ENCODE measurements at regions not wholly inside any gene's neighbourhood (a gene's known extent, or its start where the extent isn't known, plus 50 kb on each side); places are given as distances from the start of the nearest gene placed in this dataset.
"Not testable (repeated sequence)": the region's sequence is repeated elsewhere in the genome, so short reads cannot be mapped to it uniquely, and the experiment has no call there.

DNA sequence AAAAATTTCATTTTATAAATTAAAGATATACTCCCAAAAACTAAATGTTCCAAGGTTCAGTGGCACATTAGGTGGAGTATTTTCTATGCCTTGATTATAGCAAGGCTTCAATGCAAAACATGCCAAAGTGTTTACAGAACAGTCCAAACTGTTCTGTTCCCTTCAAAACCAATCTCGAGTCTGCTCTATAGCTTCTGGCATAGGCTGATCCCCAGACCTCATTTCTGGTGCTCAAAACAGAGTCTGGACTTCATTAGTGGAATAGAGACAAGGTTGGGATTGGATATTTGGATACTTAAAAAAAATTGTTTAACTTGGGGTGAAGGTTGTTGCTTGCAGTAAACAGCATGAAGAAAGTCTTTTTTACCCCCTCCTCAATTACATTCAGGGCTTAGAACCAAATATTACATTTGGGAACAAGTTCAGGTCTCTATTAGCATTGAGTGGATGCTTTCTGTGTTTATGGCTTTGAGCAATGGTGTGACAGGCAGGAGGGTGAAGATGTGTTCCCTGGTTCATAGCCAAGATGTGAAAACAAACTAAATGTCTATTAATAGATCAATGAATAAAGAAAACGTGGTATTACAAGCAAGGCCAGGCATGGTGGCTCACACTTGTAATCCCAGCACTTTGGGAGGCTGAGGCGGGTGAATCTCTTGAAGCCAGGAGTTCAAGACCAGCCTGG is 208.1 kb upstream of the RND3 start:
- no peak for DNase-seq

DNA sequence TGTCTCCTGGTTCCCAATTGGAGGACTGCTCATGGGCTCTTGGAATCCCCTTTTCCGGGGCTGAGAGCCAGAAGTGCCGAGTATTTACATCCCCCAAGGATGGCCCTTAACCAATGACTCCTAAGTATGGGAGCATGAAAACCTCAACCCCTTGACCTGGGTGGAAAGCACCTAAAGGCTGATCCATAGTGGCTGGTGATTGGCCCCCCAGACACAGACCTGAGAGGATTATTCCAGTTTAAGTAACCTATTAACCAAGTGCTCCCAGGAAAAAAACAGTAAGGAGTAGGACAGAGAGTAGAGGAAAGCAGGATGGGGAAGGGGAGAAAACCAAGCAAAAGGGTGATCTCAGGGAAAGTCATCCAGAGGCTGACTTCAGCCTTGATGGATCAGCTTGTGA is 206.1 kb upstream of the RND3 start:
- DNase-seq: no peak

DNA sequence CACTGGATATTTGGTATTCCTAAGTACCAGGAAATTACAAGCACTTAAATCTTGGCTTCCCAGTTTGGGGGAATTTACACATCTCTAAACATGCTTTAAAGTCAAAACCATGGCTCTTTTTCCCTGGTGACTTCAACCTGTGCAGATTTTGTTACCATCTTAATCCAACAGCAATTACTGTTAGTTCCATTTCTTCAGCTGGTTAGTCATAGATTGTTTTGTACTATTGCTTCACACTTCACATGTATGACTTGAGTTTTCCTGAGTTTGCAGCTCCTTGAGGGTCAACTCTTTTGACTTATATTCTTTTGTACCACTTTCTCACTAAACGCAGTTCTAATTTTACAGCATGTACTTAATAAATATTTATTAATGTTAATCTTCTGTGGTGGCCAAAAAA is 203.4 kb upstream of the RND3 start:
- DNase-seq: no peak

DNA sequence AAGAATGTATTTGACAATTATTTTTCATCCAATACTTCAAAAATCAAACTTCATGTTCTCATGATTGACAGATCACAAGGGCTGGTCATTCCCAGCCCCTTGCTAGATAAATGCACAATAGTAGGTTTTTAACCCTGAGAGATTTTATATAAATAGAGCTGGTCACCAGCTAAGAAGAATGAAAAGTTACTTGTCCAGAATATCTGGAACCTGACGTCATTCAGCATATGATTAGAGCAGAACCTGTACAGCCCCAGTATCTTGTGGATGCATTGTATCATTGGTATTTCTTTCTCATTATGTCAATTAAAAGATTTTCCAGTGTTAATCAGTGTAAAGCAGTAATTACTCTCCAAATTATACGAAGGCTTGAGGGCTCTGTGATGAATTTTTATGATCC is 202.8 kb upstream of the RND3 start:
- no peak for DNase-seq

DNA sequence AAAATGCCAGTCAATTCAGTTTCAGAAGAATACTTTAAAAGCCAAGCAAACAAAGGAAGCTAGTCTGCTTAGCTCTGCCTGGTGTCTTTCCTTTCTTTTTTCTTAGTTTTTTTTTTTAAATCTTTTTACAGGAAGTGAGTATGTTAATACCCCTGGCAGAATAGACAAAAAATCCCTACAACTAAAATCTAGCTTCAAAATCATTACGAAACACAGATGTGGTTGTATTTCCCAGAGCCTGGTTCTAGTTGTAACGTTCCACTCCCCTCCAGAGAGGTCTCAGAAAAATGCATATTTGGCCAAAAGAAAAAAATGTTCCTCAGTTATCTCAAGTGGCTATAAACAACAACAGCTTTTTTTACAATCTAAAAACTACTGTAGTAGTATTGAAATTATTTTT is 202.1 kb upstream of the RND3 start:
- no peak for DNase-seq

DNA sequence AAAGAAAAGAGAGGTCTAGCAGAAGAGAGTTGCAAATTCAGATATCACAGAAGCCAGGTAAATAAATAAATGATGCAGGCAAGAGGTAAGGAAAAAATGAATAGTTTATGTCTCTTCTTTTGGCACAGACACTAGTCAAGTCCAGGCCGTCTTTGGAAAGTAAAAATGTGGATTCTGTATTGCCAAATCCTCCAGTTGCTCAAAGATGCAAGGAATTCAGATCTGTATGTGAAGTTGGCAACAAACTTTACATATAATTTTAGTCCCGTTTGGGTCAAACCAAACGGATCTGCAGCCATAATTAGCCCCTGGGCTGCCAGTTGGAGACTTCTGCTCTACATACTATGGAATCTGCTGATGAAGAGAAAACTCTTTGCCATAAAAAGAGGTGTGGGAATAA is 200.5 kb upstream of the RND3 start:
- DNase-seq: no peak

DNA sequence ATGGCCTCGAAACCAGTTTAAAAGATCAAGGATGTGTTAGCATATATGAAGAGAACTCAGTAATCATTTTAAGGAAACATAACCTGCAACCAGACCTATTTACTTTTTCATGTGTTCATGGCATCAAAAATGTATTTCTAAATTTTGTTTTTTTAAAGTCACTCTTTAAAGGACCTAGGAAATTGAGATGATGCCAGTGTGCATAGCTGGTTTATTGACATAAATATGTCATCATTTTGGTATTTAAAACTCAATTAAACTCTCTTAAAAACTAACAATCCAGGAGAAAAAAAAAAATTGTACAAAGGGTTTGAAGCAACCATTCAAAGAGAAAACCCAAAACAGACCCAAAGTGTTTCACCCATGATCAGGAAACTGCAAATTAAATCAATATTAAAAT is 198.9 kb upstream of the RND3 start:
- no peak for DNase-seq

DNA sequence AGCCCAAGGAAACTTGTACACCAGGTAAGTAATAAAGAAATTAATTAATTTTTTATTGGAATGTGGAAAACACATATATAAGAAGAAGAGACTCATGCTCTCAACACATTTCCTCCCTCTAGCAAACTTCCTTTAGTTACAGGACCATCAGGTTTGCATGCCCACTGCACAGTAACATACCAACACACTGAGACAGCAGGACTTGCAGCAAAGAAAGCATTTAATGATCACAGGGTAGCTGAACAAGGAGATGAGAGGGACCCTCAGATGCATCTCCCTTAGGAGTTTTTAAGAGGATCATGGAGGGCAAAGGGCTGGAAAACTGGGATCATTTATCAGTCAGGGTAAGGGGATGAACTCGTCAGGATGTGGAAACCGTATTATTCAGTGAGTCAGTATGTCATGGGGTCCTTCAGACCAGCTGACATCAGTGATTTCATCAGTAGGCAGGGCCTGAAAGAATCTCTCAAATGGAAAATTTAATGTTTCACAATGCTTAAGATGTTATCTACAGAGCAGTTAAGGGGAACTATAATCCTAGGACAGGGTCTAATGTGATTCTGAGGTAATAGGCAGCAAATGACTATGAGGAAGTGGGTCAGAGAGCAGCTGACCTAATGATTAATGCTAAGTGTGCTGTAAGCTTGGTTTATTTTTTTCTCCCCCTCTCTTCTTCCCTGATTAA is 193.8 kb upstream of the RND3 start:
- DNase-seq: no peak

DNA sequence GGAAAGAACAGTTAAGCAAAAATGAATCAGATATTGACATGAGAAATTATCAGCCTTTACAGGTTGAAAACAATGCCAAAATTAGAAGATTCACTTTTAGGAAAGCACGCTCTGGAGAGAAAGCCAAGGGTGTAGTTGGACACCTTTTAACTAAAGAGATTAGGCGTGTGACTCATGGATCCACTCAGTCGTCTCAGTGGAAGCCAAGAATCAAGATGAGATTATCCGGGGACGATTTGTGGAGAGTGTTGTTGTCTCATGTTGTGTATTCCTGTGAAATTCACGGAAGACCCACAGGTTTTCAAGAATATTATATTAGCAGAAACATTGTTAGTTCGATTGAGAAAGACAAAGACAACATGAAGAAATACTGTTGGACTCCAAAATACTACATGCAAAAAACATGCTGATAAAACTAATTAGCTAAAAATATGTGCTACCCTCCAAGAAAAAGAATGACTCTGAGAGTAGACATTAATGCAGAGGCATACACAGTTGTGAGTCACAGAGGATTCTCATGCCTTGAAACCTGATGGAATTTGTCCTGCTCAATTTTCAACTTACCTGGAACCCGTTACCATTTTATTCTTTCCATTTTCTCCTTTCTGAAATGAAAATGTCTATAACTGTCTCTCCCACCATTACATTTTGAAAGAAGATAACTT is 192.1 kb upstream of the RND3 start:
- no peak for DNase-seq

DNA sequence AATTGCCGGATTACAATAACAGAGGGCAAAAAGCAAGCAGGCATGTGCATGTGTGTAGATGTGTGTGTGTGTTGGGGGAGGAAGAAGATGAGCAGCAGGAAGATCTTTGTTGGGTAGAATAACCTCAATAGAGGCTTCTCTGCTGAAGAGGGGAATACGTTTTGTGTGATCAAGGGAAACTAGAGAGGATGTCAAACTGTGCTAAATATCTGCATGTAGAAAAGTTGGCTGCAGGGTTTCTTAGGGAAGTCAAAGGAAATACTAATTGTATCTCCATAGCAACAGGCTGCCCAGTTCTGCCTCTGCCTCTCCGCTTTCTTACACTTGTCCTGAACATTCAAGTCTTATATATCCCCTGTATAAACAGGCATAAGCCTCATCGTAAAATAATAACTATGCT is 190.1 kb upstream of the RND3 start:
- DNase-seq: no peak

DNA sequence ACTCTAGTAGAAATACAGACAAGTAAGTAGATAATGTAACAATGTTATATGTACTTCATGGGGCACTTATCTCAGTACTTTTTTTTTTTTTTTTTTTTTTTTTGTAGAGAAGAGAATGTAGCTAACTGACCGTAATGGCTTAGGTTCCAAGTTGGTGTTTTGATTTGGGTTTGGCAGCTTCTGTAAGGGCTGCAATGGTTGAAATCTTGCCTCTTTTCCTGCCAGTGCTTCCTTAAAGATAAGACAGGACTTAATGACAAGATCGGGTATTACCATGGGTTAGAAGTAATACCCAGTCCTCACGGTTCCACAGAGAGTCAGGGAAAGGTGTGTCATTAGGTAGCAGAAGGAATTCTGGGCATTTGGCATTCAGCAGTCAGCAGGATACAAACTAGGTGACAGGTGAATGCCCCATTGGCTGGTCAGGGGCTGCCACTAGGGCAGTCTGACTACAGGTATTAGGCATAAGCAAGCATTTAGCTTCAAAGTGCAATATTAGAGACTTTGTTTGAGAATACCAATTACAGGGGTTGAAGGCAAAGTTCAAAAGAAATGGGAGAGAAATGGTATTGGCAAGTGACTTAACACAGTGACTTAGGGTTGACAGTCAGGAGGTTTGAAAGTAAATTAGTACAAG is 189.4 kb upstream of the RND3 start:
- no peak for DNase-seq

DNA sequence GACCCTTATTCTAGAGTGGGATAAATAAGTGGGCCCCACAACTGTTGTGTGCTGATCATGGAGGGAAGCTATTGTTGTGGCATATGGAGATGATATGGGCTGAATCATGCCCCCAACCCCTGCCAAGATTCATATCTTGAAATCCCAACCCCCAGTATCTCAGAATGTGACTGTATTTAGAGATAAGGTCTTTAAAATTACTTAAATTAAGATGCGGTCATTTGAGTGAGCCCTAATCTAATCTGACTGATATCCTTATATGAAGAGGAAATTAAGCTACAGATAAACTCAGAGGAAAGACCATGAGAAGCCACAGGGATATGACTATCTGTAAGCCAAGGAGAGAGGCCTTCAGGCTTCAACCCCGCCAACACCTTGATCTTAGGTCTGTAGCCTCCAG is 188.3 kb upstream of the RND3 start:
- no peak for DNase-seq

DNA sequence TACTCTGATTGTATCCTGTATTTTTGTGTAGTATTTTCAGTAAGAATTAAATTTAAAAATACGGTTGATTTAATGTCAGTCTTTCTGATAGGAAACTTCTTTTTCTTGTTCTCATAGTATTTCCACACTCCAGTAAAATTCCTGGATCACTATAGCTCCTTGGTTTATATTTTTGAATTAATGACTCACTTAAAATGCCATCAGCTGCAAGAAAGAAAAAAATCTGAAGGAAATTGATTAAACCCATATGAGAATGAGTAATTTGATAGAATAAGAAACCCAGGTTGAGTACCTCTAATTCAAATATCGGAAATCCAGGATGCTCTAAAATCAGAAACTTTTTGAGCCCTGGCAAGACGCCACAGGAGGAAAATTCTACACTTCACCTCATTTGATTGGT is 186.8 kb upstream of the RND3 start:
- DNase-seq: no peak

DNA sequence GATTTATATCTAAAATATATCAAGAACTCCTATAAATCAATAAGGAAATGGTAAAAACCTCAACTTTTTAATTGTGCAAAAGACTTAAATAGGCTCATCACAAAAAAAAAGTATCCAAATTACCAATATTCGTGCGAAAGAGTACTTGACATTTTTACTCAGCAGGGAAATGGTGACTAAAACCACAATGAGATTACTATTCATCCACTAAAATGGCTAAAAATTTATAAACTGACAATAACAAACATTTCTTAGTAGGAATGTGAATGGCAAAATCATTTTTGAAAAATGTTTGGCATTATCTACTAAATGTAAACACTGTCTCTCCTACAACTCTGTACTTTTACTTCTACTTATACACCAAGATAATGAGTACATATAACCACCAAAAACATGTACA is 184.8 kb upstream of the RND3 start:
- no peak for DNase-seq

DNA sequence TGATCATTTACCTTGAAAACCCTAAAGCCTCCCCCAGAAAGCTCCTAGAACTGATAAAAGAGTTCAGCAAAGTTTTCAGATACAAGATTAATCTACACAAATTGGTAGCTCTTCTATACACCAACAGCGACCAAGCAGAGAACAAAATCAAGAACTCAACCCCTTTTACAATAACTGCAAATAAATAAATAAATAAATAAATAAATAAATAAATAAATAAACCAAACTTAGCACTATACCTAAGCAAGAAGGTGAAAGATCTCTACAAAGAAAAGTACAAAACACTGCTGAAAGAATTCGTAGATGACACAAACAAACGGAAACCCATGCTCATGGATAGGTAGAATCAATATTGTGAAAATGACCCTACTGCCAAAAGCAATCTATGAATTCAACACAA is 182.0 kb upstream of the RND3 start:
- no peak for DNase-seq

DNA sequence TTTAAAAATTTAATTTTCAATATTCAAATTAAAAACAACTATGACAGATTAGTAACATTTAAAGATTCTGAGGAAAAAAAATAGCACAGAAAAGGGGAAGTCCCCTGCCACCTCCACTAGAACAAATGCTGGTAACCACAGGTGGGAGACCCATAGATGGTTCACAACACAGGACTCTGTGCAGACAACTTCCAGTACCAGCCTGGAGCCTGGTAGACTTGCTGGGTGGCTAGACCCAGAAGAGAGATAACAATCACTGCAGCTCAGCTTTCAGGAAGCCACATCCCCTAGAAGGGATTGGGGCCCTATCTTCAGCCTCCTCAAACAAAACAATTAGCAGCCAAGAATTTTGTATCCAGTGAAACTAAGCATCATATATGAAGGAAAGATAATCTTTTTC is 179.6 kb upstream of the RND3 start:
- DNase-seq: not testable (repeated sequence)

DNA sequence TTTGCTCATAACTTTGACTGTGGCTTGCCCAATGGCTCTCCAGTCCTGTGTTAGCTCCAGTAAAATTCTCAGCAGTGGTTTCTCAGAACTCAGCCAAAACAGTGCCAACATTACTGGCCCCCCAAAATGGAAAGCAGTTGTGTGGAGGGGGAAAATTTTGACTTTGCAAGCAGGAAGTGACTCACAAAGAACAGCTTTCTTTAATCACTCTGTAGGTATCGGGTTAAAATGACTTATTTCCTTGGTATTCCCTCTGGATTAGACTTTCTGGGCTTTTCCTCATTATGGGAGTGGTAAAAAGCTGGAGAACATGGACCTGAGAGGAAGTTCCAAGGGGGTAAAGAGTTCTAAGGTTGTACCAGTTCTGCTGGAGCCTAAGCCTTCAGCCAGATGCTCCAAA is 175.7 kb upstream of the RND3 start:
- DNase-seq: no peak

DNA sequence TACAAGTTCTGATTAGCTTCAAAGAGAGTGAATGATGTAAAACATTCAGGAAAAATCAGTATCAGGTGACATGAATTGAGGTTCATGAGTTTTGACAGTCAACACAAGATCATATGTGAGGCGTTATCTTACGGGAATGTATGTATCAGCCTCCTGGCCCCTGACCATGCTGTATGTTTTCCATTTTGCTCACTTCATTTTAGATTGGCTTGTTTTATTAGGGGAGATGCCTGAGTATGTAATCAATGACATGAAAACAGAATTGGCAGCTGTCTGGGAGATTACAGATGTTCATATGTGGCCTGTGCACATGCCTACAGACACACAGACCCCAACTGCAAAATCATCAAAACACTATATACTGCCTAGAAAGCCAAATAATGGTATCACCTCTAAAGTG is 168.5 kb upstream of the RND3 start:
- DNase-seq: no peak

DNA sequence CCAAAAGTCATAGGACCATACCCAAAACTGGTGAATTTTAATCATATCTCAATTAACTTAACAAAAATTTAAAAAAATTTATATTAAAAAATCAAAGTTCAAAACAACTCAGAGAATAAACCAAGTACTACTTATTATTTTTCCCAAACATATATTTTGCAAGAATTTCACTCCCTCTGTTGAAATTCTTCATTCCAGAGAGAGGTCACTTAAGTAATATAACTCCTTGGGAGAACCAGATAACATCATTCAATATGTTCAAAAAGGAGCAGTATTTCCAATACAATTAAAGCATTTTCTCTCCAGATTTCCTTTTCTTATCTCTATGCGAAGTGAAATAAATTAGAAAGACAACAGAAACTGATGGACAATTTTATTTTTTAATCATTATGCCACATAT is 165.9 kb upstream of the RND3 start:
- no peak for DNase-seq

DNA sequence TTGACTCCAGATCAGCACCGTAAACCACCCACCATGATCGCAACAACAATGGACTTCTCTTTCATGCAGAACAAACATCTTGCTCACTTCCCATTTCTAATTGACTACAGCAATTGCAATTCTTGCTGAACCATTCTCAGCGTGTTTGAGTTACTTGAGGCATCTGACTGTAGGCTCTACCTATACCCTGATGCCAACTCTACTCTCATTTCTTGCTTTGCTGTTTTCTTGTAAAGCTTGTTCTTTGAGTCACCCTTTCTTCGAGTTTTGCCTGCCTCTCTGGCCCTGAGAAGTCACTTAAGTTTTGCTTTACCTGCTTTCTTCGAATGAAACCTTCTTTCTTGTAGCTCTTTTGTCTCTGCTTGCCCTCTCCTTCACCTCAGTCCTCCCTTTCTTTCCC is 160.5 kb upstream of the RND3 start:
- DNase-seq: no peak

DNA sequence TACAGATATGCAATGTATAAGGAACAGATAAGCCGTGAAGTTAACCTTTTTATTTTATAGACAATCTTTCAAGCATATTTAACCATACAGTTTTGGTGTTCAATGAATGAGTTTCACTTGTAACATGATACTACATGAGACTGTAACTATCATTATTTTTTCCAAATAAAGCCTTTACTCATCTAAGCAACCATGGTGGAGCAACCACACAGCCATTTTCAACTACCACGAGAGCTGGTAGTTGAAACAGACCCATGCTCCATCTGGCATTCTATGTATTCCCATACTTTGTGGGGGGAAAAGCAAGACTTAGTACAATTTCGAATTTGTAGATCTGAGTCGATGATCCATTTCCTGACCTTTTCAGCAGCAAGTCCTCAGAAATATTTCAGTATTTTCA is 159.3 kb upstream of the RND3 start:
- no peak for DNase-seq

DNA sequence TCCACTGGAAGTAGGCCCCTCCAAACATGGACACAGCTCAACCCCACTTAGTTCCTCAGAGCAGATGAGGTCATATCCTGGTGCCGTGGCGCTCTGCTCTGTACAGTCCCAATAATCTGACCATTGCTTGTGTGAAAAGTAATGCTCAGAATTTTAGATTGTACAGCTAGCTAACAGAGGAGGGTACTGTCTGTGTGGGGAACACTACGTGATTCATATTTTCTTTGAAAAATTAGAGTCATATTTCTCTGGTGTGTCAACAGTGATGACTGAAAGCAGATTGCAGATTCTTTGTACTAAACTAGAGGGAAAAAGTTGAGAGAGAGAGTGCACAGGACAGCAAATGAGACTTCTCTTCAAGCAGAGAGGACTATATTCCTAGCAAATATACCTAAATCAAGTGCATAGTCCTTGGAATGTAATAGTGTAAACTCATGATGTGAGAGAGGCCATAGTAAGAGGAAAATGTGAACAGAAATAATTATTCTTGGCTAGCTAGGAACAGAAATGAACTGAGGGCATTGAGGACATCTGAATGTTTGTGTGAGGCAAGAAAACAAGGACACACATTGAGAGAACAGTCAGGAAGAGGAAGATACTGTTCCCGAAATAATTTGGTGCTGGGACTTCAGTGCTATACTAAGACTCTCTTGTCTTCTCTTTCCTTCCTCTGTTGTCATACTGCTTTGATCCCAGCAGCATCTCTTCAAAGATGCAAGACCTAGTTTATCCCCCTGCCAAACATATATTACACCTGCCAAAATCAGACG is 157.0 kb upstream of the RND3 start:
- DNase-seq: no peak

DNA sequence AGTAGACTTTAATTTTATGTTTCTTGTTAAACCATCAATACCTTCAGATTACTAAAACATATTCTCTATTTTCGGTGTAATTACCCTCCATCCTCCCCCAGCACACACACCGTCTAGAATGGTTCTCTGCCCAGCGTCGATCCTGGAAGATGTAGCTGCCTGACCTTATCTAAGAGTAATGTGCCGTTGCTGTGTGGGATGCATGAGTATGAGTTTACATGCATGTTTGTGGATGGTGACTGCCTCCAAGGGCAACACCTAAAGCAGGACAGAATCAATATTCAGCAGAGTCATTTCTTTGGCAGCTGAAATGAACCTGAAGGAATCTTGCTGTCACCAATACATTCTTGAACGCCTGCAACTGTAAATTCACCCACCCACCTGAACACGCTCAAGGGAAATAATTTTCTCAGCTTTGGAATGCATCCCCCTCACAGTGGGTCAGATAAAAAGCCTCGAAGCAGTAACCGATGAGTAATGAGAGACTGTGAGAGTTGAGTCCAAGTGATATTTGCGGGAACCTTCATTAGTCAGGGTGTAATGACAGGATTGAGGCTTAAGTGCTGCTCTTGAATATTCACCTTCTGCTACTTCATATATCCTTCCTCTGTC is 155.8 kb upstream of the RND3 start:
- no peak for DNase-seq

All from right hindlimb (tissue), 1 donor.